ENCODE measurements at regions not wholly inside any gene's neighbourhood (a gene's known extent, or its start where the extent isn't known, plus 50 kb on each side); places are given as distances from the start of the nearest gene placed in this dataset.

GRCh38 chr4:54516556-54517215 is 141.1 kb upstream of the KIT start:
- Histone ChIP-seq H3K79me2 (ENCODE audit: insufficient read depth, low read length) (no peaks in the 10 kb centered on the region), H3K4me3 (replicated peaks in 1 of 3; ENCODE audit: insufficient read depth in 1 of 3, low read depth in 2 of 3, low read length in 3 of 3) (no peak overlapping the region), H3K9me3 (ENCODE audit: low read length) (no peaks in the 10 kb centered on the region), H3K4me1 (ENCODE audit: insufficient read depth, low read length) (no peaks in the 10 kb centered on the region), H3K27me3 (ENCODE audit: control insufficient read depth in 1 of 2, insufficient read depth in 2 of 2, low read length in 2 of 2) (no peaks in the 10 kb centered on the region), H3K27ac (ENCODE audit: extremely low read length, insufficient read depth, low read length) (no peak overlapping the region), H4K20me1 (ENCODE audit: insufficient read depth, low read length) (no peaks in the 10 kb centered on the region), H3K4me2 (ENCODE audit: low read depth, low read length) (no peak overlapping the region), H2AFZ (ENCODE audit: low read length) (no peak overlapping the region), H3K36me3 (replicated peaks in 1 of 2; ENCODE audit: control insufficient read depth in 1 of 2, insufficient read depth in 2 of 2, low read length in 2 of 2) (no peaks in the 10 kb centered on the region), H3K9ac (ENCODE audit: insufficient read depth, low read depth, low read length) (no peak overlapping the region)
- FAIRE-seq (no peak), ATAC-seq (no peak), DNase-seq (ENCODE audit: low spot score) (no peak)
- CTCF ChIA-PET (ENCODE audit: low intra/inter-chr PET ratio, low total read pairs), result no interaction called here
- POLR2A ChIA-PET, result no interaction called here
- in situ Hi-C loops (cut with HindIII; ENCODE audit: extremely low pct_ligation_motif_present, low pct_unique_long_range_greater_than_20kb) (no loop called here), intact Hi-C loops (cut with micrococcal nuclease; ENCODE audit: unreplicated experiment) (no loop called here)
- BruUV-seq (replicated peaks), result no TSS peak
- 2% methylated on average over 4 of the region's 4 CpGs for WGBS (ENCODE audit: low lambda C conversion rate)
- TF ChIP-seq PRDM4 (CRISPR knock-in tag; IDR thresholded peaks at IDR 0.05; ENCODE audit: borderline replicate concordance) (no peak), ASH2L (IDR thresholded peaks at IDR 0.05; ENCODE audit: insufficient read length, low read depth, low read length) (no peak), ZNF24 (IDR thresholded peaks at IDR 0.05) (no peak), MTA1 (CRISPR knock-in tag; IDR thresholded peaks at IDR 0.05; ENCODE audit: borderline replicate concordance) (no peak), KLF13 (CRISPR knock-in tag; IDR thresholded peaks at IDR 0.05) (no peak), ZSCAN20 (CRISPR knock-in tag; IDR thresholded peaks at IDR 0.05; ENCODE audit: borderline replicate concordance) (no peak), ATF2 (CRISPR knock-in tag; IDR thresholded peaks at IDR 0.05) (no peak), ZNF354B (CRISPR knock-in tag; IDR thresholded peaks at IDR 0.05) (no peak)
